Heart right ventricle (tissue), 16 donors: ENCODE measurements at regions not wholly inside any gene's neighbourhood (a gene's known extent, or its start where the extent isn't known, plus 50 kb on each side); places are given as distances from the start of the nearest gene placed in this dataset.

ENCODE experiments used
- ATAC-seq, 8 donors: fragments of 200-7000 bp; cut with Tn5 transposase; one replicate each; pipeline ENCODE4 v1.9.1; 2020; ENCODE audit warnings: mild to moderate bottlenecking in 8 of 8, moderate library complexity in 8 of 8, moderate number of reproducible peaks in 1 of 8
- DNase-seq, 2 donors: peaks; one replicate each; pipeline ENCODE4 v3.0.0-alpha.2; 2020
- H3K27ac ChIP-seq, 10 donors: fragments of 200-600 bp; sonication (generic) in 2 of 10; one replicate each; pipeline versions ENCODE4 v1.5.0 to v1.8.0; 2020 to 2022; ENCODE audit warnings: mild to moderate bottlenecking in 3 of 10
- H3K27me3 ChIP-seq, 7 donors: fragments of 200-600 bp; one replicate each; pipeline ENCODE4 v1.8.0; 2021 to 2022; ENCODE audit warnings: mild to moderate bottlenecking in 2 of 7
- H3K36me3 ChIP-seq, 9 donors: fragments of 200-600 bp; sonication (generic) in 1 of 9; one replicate each; pipeline versions ENCODE4 v1.5.0 to v1.8.0; 2020 to 2022; ENCODE audit warnings: mild to moderate bottlenecking in 2 of 9
- H3K4me1 ChIP-seq, 9 donors: fragments of 200-600 bp; sonication (generic) in 1 of 9; one replicate each; pipeline versions ENCODE4 v1.5.0 to v1.8.0; 2020 to 2022; ENCODE audit warnings: mild to moderate bottlenecking in 4 of 9
- H3K4me3 ChIP-seq, 10 donors: fragments of 200-600 bp; sonication (generic) in 2 of 10; one replicate each; pipeline versions ENCODE4 v1.5.0 to v1.8.0; 2020 to 2022; ENCODE audit warnings: mild to moderate bottlenecking in 7 of 10, moderate library complexity in 2 of 10
- H3K9me3 ChIP-seq, 11 donors: fragments of 200-600 bp in 10 of 11; sonication (generic) in 2 of 11; one replicate each; pipeline versions ENCODE4 v1.5.0 to v1.8.0; 2013 to 2022; ENCODE audit warnings: mild to moderate bottlenecking in 2 of 11, control low read depth in 1 of 11, moderate library complexity in 1 of 11
- WGBS, 2 donors: extraction: QIAGEN DNeasy Blood & Tissue Kit; methylation state at CpG; one replicate each; pipeline ENCODE4 v1.1.7; 2013; ENCODE audit warnings: inconsistent platforms in 1 of 2; 5-methylcytosine and 5-hydroxymethylcytosine counted together
- intact Hi-C, 10 donors: fragments of 100-400 bp; cut with DNase I; formaldehyde crosslinking; loops; one replicate each; pipeline versions ENCODE4 v1.11.1 to v1.14.2; 2022
- TF ChIP-seq, protein P1 (sequence below), 9 donors: fragments of 200-600 bp; sonication (generic) in 2 of 9; IDR thresholded peaks; one replicate each; pipeline versions ENCODE4 v1.5.0 to v1.8.0; 2021 to 2022; ENCODE audit warnings: antibody characterized with exemption in 9 of 9, mild to moderate bottlenecking in 5 of 9, moderate library complexity in 1 of 9
- donor health status: Arrhythmogenic right ventricular cardiomyopathy.
- donor health status: ischemic (EF 13 %, LVEDD 7.1; RV severe dilation, severe dysfunction).
- donor health status: healthy with polysubstance abuse.
- donor health status: DM: no; HTN: yes; CAD: no.
- donor health status: DM: no; HTN: no; CAD: no.
- donor health status: ischemic (EF 25% LVEDD 6.9; RV normal size, moderate dysfunction).
- donor health status: ischemic (EF 25% LVEDD 5.7; RV mildly dilated, moderate dysfunction).
- donor health status: healthy.
- donor health status: DM: yes; HTN: yes; CAD: no.
- donor health status: Ischemic cardiomyopathy.
- donor health status: ischemic (EF 35%, LVEDD 5.7; RV mildly dilated, moderate dysfunction).
- donor health status: nonischemic (EF 11% LVEDD 7.7; RV severe dilation, severe dysfunction).
- donor health status: DM: yes; HTN: yes; CAD: no.
- donor health status: PGD.
- donor health status: ischemic (EF 29% LVEDD 5.4; RV normal size, mild dysfunction).
- donor health status: nonischemic (EF 23%, LVEDD 6.1; RV moderate dilation, normal function).

DNA sequence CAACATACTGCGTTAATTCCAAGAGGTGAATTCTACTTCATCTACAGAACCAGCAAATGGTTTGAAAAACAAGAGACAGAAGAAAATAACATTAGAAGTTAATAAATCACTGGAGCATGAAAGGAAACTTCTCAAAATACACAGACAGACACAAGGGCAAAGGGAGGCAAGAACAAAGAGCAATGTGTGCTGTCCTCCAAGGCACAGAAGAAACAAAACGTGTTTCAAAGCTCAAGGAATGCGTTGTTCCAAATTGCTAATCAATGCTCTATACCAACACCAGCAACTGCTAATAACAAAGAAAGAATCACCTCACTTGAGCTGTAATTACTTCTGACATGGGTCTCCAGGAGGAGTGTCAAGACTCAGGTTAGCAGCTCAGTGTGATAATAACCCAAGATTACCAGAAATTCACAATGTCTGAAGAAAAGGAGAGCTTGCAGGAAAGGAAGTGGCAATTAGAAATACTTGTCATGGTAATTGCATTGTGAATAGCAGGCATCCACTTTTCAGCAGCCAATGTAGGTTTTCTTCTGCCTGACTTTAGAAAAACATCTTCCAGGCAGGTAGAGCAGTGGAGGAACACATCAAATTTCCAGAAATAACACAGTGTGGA lies 175.4 kb downstream of the SEC16B start:
- Histone ChIP-seq H3K4me3 (no peak overlapping the region), H3K9me3 (peaks cover 0 to 5% (median 0%) of the 10 kb centered on the region in 11 donors), H3K4me1 (no peaks in the 10 kb centered on the region), H3K27ac (no peak overlapping the region), H3K27me3 (peaks cover 0 to 16% (median 0%) of the 10 kb centered on the region in 7 donors), H3K36me3 (no peaks in the 10 kb centered on the region)
- DNase-seq: no peak
- intact Hi-C loops: no loop called here
- no peak for ATAC-seq
- TF ChIP-seq, protein P1, sequence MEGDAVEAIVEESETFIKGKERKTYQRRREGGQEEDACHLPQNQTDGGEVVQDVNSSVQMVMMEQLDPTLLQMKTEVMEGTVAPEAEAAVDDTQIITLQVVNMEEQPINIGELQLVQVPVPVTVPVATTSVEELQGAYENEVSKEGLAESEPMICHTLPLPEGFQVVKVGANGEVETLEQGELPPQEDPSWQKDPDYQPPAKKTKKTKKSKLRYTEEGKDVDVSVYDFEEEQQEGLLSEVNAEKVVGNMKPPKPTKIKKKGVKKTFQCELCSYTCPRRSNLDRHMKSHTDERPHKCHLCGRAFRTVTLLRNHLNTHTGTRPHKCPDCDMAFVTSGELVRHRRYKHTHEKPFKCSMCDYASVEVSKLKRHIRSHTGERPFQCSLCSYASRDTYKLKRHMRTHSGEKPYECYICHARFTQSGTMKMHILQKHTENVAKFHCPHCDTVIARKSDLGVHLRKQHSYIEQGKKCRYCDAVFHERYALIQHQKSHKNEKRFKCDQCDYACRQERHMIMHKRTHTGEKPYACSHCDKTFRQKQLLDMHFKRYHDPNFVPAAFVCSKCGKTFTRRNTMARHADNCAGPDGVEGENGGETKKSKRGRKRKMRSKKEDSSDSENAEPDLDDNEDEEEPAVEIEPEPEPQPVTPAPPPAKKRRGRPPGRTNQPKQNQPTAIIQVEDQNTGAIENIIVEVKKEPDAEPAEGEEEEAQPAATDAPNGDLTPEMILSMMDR (IDR thresholded peaks at IDR 0.05): no peak
- WGBS, 2 donors: 67 to 69% methylated on average over 3 of the region's 3 CpGs

DNA sequence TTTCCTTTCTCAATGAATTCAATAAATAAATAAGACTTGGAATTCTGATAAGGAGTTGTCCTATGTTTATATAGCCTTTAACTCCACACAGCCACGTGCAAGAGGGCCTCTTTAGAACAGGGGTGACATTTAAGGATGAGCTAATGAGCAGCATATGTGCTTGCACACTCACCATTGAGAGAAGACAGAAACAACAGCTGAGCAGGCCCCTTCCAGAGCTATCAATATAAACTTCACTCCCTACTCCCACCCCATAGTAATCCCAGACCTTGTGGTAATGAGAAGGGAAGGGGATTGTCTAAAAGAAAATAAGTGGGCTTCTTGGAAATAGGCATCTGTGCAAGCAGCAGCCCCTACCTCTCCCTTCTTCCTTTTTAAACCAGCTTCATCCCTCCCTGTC lies 176.0 kb downstream of the SEC16B start:
- Histone ChIP-seq H3K4me3 (no peak overlapping the region), H3K27me3 (peaks cover 0 to 16% (median 0%) of the 10 kb centered on the region in 7 donors), H3K9me3 (peaks cover 0 to 5% (median 0%) of the 10 kb centered on the region in 11 donors), H3K36me3 (no peaks in the 10 kb centered on the region), H3K27ac (no peak overlapping the region), H3K4me1 (no peaks in the 10 kb centered on the region)
- no peak for ATAC-seq
- 20 to 29% methylated on average over 1 of the region's 1 CpG for WGBS, 2 donors
- TF ChIP-seq, protein P1 (IDR thresholded peaks at IDR 0.05): no peak
- DNase-seq: no peak
- intact Hi-C loops: no loop called here

GRCh38 chr1:177790566-177790965 lies 179.3 kb downstream of the SEC16B start:
- H3K4me3 ChIP-seq: no peak overlapping the region
- no peak for ATAC-seq
- peaks cover 0 to 19% (median 0%) of the 10 kb centered on the region in 7 donors for H3K27me3 ChIP-seq
- H3K4me1 ChIP-seq: no peaks in the 10 kb centered on the region
- H3K9me3 ChIP-seq: peaks cover 0 to 5% (median 0%) of the 10 kb centered on the region in 11 donors
- no peaks in the 10 kb centered on the region for H3K36me3 ChIP-seq
- no peak for DNase-seq
- H3K27ac ChIP-seq: no peak overlapping the region
- intact Hi-C loops: no loop called here
- TF ChIP-seq, protein P1 (IDR thresholded peaks at IDR 0.05): no peak

DNA sequence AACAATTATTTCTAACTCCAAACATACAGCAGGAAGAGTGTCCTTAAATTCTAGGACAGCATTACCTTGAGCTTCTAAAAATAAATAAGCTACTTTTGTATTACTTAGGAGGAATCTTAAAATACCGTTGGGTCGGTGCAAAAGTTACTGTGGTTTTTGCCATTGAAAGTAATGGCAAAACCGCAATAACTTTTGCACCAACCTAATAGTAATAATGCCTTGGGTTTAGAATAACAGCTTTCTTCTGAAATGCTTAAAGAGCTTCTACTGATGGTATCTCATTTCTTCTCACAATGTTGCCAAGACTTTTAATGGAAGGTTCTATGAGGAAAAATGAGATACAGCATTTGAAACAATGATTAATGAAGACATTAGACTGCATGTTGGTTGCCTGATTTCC lies 179.9 kb downstream of the SEC16B start:
- no peak for ATAC-seq
- TF ChIP-seq, protein P1 (IDR thresholded peaks at IDR 0.05): no peak
- Histone ChIP-seq H3K27ac (no peak overlapping the region), H3K36me3 (no peaks in the 10 kb centered on the region), H3K4me3 (no peak overlapping the region), H3K27me3 (peaks cover 0 to 19% (median 0%) of the 10 kb centered on the region in 7 donors), H3K9me3 (peaks cover 0 to 5% (median 0%) of the 10 kb centered on the region in 11 donors), H3K4me1 (no peaks in the 10 kb centered on the region)
- intact Hi-C loops: loop anchor here in 1 of 10 donors (10.0 kb wide), 1 partner anchor 895 kb away; no protein-coding TSS in a partner anchor
- 93 to 94% methylated on average over 3 of the region's 3 CpGs for WGBS, 2 donors
- no peak for DNase-seq
